GM18505 (cell line): ENCODE measurements at regions not wholly inside any gene's neighbourhood (a gene's known extent, or its start where the extent isn't known, plus 50 kb on each side); places are given as distances from the start of the nearest gene placed in this dataset.

ENCODE experiments used
- ATAC-seq: cut with Tn5 transposase; IDR thresholded peaks from one replicate; pipeline ENCODE4 v1.9.1; 2021; ENCODE audit not compliant: unreplicated experiment
- POLR2A ChIP-seq: IDR thresholded peaks from 4 replicates; pipeline ENCODE4 v1.6.1; 2011; ENCODE audit warnings: borderline replicate concordance; ENCODE audit not compliant: insufficient read depth, insufficient read length; ENCODE audit errors: extremely low read depth

DNA sequence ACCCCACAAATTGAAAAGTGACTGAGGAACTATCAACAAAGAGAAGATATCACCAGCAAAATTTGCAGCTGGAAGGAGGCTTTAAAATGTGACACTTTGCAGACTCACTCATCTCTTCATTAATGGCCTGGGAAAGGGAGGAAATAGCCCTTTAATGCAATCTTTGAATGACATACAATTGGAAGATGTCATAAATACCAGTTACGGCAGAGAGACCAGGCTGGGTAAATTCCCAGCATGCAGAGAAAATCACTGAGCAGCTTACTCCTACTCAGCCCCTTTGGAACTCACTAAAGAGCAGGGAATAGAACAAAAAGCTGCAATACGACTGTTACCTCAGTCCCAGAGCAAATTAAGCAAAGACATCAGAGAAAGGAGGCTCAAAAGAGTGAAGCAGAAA is 238.9 kb downstream of the HS3ST1 start:
- ATAC-seq = no peak
- no peak for TF ChIP-seq POLR2A

DNA sequence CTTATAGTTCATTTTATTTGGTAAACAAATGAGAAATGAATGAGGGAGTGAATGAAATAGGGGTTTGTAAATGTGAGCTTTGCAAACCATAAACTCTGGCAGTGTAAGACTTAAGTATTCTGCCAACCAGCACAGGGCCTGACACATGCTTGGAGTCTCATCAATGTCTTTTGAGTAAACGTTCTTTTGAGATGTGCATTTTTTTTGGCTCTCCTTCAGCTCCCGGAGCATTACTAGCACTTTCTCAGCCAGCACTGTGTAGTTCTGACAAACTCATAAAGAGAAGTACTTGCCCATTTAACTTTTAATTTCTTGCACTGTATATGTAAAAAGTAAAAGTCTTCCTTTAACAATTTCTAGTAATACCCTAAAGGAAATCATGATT is 245.3 kb downstream of the HS3ST1 start:
- no peak for TF ChIP-seq POLR2A
- no peak for ATAC-seq

DNA sequence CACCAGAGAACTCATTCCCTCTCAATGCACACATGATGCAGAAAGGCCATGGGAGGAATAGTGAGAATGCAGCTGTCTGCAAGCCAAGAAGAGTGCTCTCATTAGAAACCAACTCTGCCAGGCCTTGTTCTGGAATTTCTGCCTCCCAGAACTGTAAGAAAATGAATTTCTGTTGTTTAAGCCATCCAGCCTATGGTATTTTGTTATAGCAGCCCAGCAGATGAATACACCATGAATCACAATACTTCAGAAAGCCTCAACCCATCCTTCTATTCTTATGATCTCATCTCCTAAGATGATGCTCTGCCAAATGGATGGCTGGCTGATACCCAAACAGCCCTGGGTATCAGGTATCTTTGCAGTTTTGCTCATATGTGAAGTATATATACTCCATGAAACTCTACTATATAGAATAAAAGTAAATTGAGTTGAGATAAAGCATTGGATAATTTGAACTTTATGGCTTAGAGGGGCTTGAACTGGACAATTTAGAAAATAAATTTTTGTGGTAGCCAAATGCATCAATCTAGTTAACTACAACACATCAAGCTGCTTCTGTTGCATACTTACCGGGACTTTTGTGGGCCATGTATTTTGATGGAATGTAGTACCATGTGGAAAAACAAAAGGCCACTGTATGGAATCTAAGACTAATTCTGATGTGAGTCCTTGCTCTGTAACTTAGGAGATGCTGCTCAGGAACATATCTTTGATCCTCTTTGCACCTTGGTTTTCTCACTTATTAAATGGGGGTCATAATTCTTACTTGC is 245.9 kb downstream of the HS3ST1 start:
- no peak for TF ChIP-seq POLR2A
- no peak for ATAC-seq

- no peak for TF ChIP-seq POLR2A
- ATAC-seq = no peak
Observed at GRCh38 chr4:11182031-11182430, 246.7 kb downstream of the HS3ST1 start.

- ATAC-seq = no peak
- TF ChIP-seq POLR2A = no peak
Observed at GRCh38 chr4:11179796-11180195, 248.9 kb downstream of the HS3ST1 start.

DNA sequence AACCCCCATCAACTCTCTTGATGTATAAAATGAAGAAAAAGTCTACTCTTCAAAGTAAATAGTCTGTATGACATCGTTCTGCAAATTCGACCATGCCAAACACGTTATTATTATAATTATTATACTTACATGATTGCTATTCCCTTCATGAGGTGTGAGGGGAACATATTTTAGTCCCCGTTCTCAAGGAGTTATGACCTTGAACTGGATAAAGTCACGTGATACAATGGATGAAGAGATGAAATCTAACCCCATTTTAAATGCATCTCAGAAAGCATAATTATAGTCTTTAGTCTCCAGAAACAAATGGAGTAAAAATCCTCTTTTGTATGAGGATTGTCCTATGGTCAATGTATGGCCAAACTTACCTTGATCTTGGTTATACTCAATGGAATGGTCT is 250.3 kb downstream of the HS3ST1 start:
- TF ChIP-seq POLR2A = no peak
- ATAC-seq = no peak

DNA sequence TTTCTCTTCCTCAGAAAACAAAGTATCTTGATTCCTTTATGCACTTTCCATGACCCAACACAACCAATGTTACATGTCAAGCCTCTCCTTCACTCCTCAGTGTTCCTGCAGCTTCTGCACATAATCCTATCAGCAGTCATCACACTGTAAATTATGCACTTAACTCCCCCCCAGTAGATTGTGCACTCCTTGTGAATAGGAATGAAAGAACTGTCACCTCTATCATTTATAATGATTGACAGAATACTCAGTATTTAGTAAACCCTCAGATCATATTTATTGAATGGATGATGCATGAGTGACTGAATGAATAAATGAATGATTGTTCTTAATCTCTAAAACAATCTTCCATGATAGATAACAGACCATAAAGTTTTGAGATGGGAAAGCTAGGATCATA is 253.3 kb downstream of the HS3ST1 start:
- no peak for TF ChIP-seq POLR2A
- ATAC-seq = no peak

DNA sequence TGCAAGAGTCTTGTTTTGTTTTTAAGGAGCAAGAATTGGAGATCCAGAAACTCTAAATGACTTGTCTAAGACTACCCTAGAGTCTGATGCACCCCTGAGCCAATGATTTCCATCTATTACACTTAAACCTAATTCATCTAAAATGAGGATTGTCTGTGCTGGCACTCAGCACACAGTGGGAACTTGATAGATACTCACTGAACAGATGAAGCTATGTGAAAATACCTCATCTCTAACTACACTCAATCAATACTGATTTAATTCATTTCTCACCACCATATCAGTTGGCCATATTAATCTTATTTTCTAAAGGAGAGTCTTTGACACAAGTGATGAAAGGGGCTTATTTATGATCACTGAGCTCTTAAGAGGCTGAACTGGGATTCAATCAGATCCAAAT is 262.1 kb downstream of the HS3ST1 start:
- ATAC-seq = no peak
- no peak for TF ChIP-seq POLR2A

GRCh38 chr4:11166034-11166433 is 262.7 kb downstream of the HS3ST1 start:
- TF ChIP-seq POLR2A = no peak
- no peak for ATAC-seq

DNA sequence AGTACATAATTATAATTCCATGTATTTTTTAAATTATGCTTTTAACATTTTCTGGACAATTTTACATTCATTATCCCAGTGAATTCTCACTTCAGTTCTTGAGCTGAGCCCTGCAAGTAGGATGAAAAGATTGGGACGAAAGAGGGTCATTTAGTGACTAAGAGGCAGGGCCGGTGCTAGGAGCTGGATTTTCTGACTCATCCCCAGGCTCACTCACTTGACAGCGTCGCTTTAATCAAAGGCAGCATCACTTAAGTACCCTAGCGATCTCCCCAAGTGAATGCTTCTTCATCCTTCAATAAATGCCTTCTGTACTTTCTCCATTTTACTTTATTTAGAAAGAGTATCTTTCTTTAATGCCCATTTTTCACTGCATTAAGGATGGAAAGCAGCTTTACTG is 263.6 kb downstream of the HS3ST1 start:
- ATAC-seq = no peak
- TF ChIP-seq POLR2A = no peak

GRCh38 chr4:11160288-11160687 is 268.4 kb downstream of the HS3ST1 start:
- no peak for ATAC-seq
- TF ChIP-seq POLR2A = no peak

- no peak for ATAC-seq
- TF ChIP-seq POLR2A = no peak
Observed at GRCh38 chr4:11158971-11159370, 269.7 kb downstream of the HS3ST1 start.

DNA sequence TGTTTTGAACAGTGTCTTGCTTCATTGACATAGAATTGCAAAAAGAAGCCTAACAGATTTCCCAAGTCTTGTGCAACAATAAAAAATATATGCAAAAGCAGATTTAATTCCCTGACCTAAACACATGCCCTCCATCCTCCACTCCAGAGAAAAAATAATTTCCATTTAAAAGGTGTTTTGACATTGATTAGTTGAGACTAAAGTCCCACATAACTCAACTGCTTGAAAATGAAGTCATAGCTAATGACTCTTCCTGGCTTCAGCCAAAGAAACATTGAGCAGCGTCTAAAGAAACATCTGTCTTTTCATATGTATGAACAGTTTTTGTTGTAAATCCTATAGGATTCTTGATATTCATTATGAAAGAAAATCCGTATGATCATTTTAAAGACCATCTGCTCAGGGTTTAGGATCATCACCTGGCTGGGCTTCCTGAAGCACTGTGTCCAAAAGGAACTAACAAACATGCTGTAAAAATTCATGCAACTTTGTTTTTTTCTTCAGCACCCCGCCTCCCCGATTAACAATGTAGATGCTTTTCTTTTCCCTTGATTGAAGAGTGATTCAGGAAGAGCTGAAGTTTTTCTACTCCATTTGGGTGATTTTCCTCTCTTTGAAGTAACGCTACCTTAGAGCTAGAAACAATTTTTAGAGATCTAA is 273.4 kb downstream of the HS3ST1 start:
- no peak for TF ChIP-seq POLR2A
- ATAC-seq = no peak

DNA sequence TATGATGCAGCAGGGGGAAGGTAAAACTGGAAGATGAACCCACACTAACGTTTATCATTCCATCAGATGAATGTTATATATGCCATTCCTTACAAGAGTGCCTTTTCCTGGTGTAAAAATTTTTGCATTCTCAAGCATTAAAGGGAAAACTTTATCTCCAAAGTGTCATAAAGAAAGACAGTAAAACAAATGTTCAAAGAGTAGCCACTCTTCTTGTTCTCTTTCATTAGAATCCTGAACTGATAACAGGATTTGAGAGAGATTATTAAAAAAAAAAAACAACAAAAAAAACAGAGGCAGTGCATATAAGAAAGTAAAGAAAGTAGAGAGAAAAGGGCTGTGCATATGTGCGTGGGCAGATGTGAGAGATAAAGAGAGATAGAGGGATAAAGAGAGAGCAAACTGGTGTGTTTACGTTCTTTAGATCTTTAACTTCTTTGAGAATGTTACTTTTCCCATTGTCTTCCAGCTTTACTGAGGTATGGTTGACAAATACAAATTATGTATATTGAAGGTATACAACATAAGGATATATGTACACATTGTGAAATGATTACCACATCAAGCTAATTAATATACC is 275.4 kb downstream of the HS3ST1 start:
- TF ChIP-seq POLR2A = no peak
- no peak for ATAC-seq
